Retinal pigment epithelial cell (primary cell): ENCODE measurements at regions not wholly inside any gene's neighbourhood (a gene's known extent, or its start where the extent isn't known, plus 50 kb on each side); places are given as distances from the start of the nearest gene placed in this dataset.
"Not testable (repeated sequence)": the region's sequence is repeated elsewhere in the genome, so short reads cannot be mapped to it uniquely, and the experiment has no call there.

Experiments used
- DNase-seq: peaks from one replicate; pipeline ENCODE4 v3.0.0-alpha.2; 2010; ENCODE audit warnings: low read depth
- H3K4me3 ChIP-seq: 2 replicates; pipeline ENCODE4 v1.5.1; 2011; ENCODE audit warnings: mild to moderate bottlenecking, low read length, control low read depth, moderate library complexity
- TF ChIP-seq, protein P1 (sequence below): conservative IDR thresholded peaks from 2 replicates; pipeline ENCODE4 v1.5.1; 2011; ENCODE audit warnings: low read depth, low read length, control low read depth, inconsistent platforms

DNA sequence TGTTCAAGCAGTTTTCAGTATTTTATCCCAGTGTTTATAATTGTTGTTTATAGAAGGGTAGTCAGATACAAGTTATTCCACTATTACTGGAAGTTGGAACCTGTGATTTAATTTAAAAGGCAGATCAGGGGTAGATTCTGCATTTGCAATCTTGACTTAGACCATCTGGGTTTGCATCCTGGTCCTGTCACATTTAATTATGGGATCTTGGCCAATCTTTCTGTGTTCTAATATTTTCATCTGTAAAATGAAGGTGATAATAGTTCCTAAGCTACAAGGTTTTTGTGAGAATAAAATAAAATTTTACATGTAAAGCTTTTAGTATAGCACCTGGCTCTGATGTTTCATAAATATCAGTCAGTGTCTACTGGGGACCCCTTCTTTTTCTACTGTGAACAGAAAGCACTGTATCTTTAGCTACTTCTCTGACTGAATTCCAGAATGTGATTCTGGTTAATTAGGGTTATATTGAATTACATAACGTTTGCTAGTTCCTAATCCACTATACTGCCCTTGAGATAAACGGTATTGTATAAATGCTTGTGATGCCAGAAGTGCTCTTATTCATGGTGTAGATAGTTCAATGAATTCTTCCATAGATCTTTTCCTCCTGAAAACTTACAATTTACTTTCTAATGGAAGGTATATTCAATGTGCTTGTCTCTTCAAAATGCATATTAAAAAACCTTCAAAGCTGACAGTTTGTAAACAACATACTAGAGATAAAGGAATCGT is 131.0 kb downstream of the KCNK1 start:
- TF ChIP-seq, protein P1, sequence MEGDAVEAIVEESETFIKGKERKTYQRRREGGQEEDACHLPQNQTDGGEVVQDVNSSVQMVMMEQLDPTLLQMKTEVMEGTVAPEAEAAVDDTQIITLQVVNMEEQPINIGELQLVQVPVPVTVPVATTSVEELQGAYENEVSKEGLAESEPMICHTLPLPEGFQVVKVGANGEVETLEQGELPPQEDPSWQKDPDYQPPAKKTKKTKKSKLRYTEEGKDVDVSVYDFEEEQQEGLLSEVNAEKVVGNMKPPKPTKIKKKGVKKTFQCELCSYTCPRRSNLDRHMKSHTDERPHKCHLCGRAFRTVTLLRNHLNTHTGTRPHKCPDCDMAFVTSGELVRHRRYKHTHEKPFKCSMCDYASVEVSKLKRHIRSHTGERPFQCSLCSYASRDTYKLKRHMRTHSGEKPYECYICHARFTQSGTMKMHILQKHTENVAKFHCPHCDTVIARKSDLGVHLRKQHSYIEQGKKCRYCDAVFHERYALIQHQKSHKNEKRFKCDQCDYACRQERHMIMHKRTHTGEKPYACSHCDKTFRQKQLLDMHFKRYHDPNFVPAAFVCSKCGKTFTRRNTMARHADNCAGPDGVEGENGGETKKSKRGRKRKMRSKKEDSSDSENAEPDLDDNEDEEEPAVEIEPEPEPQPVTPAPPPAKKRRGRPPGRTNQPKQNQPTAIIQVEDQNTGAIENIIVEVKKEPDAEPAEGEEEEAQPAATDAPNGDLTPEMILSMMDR, result no peak
- no peak for DNase-seq
- no peak overlapping the region for H3K4me3 ChIP-seq

DNA sequence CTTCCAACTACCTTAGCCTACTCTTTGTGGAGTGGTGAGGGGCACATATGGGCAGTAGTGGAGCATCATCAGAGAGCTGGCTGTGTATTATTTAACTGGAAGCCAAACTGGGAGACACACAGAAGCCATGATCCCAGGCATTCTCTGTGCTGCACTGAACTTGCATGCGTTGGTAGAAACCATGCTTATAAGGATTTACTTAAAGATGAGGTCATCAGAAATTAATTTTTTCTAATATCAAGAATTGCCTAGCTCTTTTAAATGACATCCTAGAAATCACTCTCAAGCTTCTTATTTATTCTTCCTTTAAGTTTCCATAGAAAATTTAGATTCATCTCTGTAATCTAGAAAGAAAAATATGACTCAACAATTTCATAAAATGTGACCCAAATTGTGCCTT is 136.2 kb downstream of the KCNK1 start:
- TF ChIP-seq, protein P1, result no peak
- no peak for DNase-seq
- no peak overlapping the region for H3K4me3 ChIP-seq

DNA sequence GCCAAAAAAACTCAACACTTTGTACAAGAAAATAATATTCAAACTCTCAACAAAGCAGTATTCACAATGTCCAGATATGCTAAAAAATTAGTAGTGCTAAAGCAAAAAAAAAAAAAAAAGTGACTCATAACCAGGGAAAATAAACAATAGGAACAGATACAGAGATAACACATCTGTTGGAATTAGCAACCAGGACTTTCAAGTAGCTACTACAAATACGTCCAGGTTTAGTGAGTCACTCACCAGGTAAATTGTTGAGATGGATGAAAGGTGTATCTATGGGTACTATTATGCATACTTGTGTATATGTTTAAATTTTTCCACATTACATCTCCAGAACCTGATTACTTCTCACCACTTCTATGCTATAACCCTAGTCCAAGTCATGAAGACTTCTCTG is 144.8 kb upstream of the SLC35F3 start:
- DNase-seq, result no peak
- H3K4me3 ChIP-seq, result no peak overlapping the region
- TF ChIP-seq, protein P1, result no peak

DNA sequence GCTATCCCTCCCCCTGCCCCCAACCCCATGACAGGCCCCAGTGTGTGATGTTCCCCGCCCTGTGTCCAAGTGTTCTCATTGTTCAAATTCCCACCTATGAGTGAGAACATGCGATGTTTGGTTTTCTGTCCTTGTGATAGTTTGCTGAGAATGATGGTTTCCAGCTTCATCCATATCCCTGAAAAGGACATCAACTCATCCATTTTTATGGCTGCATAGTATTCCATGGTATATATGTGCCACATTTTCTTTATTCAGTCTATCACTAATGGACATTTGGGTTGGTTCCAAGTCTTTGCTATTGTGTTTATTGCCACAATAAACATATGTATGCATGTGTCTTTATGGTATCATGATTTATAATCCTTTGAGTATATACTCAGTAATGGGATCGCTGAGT is 140.2 kb upstream of the SLC35F3 start:
- DNase-seq, result not testable (repeated sequence)

DNA sequence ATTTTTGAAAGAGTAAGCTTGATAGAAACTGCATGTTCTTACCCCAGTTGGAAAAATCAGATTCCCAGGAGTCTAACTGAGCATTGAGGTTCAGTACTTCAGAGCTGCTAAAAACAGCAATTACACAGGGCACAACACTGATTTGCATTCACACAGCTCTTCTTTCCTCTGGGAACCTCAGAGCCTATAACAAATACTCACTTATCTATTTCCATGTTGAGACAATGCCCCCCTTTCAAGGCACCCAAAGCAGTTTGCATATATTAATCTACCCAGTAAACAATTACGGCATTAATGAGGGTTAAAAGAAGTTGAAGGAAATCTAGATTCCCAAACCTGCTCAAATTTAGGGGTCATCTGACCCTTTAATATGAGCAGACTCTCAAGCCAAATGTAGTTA is 126.9 kb upstream of the SLC35F3 start:
- TF ChIP-seq, protein P1, result no peak
- no peak for DNase-seq
- H3K4me3 ChIP-seq, result no peak overlapping the region

More for the DNA sequence above, 140.2 kb upstream of the SLC35F3 start:
- not testable (repeated sequence) for H3K4me3 ChIP-seq

DNA sequence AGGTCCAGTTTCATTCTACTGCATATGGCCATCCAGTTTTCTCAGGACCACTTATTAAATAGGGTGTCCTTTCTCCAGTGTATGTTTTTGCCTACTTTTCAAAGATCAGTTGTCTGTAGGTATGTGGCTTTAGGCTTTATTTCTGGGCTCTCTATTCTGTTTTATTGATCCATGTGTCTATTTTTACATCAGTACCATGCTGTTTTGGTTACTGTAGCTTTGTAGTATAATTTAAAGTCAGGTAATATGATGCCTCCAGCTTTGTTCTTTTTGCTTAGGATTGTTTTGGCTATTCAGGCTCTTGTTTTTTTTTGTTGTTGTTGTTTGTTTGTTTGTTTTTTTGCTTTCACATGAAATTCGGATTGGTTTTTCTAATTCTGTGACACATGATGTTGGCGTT is 124.4 kb upstream of the SLC35F3 start:
- DNase-seq, result no peak
- H3K4me3 ChIP-seq, result no peak overlapping the region
- TF ChIP-seq, protein P1, result no peak

DNA sequence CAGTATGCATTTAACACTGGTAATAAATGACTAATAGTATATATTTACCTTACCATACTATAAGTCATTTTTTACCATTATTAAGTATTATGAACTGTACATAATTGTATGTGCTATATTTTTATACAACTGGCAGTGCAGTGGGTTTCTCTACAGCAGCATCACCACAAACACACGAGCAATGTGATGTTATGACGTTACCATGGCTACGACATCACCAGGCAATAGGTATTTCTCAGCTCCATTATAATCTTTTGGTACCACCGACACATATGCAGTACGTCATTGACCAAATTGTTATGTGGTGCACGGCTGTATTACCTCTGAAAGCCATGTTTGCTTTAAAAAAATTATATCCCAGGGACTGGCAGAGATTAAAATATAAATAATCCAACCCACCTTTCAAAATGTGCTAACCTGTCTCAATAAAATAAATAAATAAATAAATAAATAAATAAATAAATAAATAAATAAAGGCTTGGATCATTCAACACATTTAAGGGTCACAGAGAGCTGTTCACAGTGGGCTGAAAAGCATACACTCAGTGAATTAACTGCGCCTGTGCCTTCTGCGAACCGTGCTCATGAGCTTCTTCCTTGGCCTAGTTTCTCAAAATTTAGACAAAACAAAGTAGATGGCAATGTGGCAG is 121.4 kb upstream of the SLC35F3 start:
- TF ChIP-seq, protein P1, result no peak
- no peak overlapping the region for H3K4me3 ChIP-seq
- DNase-seq, result no peak
